HepG2 (cell line): ENCODE measurements at regions not wholly inside any gene's neighbourhood (a gene's known extent, or its start where the extent isn't known, plus 50 kb on each side); places are given as distances from the start of the nearest gene placed in this dataset.

Experiments
- ATAC-seq: fragments of 200-7000 bp; cut with Tn5 transposase; 3 replicates; pipeline ENCODE4 v1.9.1; 2020; ENCODE audit warnings: mild to moderate bottlenecking, moderate library complexity
- BruUV-seq: library from RNA; stranded (reverse); fragments of 400-500 nt; replicated peaks from 2 replicates; lab custom pipeline; 2021; lab: Mats Ljungman, UMichigan
- CTCF ChIA-PET: fragments of 300-600 bp; formaldehyde crosslinking; extraction: SDS; loops from one replicate; lab custom pipeline; 2021; ENCODE audit warnings: low total read pairs, inconsistent platforms, low intra/inter-chr PET ratio; lab: Yijun Ruan, JAX
- POLR2A ChIA-PET: fragments of 350-600 bp; sonication (Branson Sonifier 250); formaldehyde crosslinking; loops from one replicate; lab custom pipeline; 2020; ENCODE audit warnings: antibody characterized with exemption, inconsistent platforms; lab: Yijun Ruan, JAX
- DNase-seq: peaks from one replicate; pipeline ENCODE4 v3.0.0-alpha.2; 2015; ENCODE audit warnings: low spot score
- FAIRE-seq: peaks from 3 replicates; lab custom pipeline; 2011; peaks lifted over from hg19 to GRCh38; lab: Jason Lieb, UNC
- H2AFZ ChIP-seq: one replicate; pipeline ENCODE4 v1.6.1; 2011; ENCODE audit warnings: low read length, inconsistent platforms
- H3K27ac ChIP-seq: fragments of 300-600 bp; 3 replicates; pipeline ENCODE4 v1.8.0; 2011; ENCODE audit warnings: mixed run types, mild to moderate bottlenecking, mixed read lengths, low read length, inconsistent platforms; ENCODE audit not compliant: insufficient read depth; ENCODE audit errors: extremely low read length
- H3K27me3 ChIP-seq, 2 experiments: fragments of 200-600 bp in 1 of 2; 2 replicates in 1 of 2; 3 replicates in 1 of 2; pipeline versions ENCODE4 v1.6.0 to v1.8.0; 2011; ENCODE audit warnings: low read length in 2 of 2, mild to moderate bottlenecking in 2 of 2, moderate library complexity in 2 of 2, inconsistent platforms in 1 of 2; ENCODE audit not compliant: insufficient read depth in 2 of 2, control insufficient read depth in 1 of 2
- H3K36me3 ChIP-seq, 2 experiments: fragments of 200-600 bp in 1 of 2; replicated peaks in 1 of 2; 2 replicates in 1 of 2; 3 replicates in 1 of 2; pipeline versions ENCODE4 v1.5.1 to v1.8.0; 2011; ENCODE audit warnings: low read length in 2 of 2, inconsistent platforms in 1 of 2; ENCODE audit not compliant: insufficient read depth in 2 of 2, control insufficient read depth in 1 of 2
- H3K4me1 ChIP-seq: 2 replicates; pipeline ENCODE4 v1.5.1; 2012; ENCODE audit warnings: low read length, inconsistent platforms; ENCODE audit not compliant: insufficient read depth
- H3K4me2 ChIP-seq: 2 replicates; pipeline ENCODE4 v1.6.0; 2011; ENCODE audit warnings: low read depth, low read length, inconsistent platforms
- H3K4me3 ChIP-seq, 3 experiments: fragments of 200-600 bp in 1 of 3; sonication (generic), shearing (Covaris generic) in 1 of 3; replicated peaks in 1 of 3; 2 replicates each; pipeline ENCODE4 v1.5.1; 2011 to 2016; ENCODE audit warnings: low read length in 3 of 3, inconsistent platforms in 2 of 3, low read depth in 2 of 3, mild to moderate bottlenecking in 2 of 3, control low read depth in 1 of 3, mixed read lengths in 1 of 3; ENCODE audit not compliant: insufficient read depth in 1 of 3
- H3K79me2 ChIP-seq: one replicate; pipeline ENCODE4 v1.6.1; 2011; ENCODE audit warnings: low read length, inconsistent platforms; ENCODE audit not compliant: insufficient read depth
- H3K9ac ChIP-seq: 2 replicates; pipeline ENCODE4 v1.6.0; 2011; ENCODE audit warnings: mild to moderate bottlenecking, low read depth, low read length, inconsistent platforms; ENCODE audit not compliant: insufficient read depth
- H3K9me3 ChIP-seq: 2 replicates; pipeline ENCODE4 v1.5.1; 2012; ENCODE audit warnings: mild to moderate bottlenecking, low read length
- H4K20me1 ChIP-seq: 2 replicates; pipeline ENCODE4 v1.6.0; 2011; ENCODE audit warnings: inconsistent platforms, mild to moderate bottlenecking, low read length, moderate library complexity; ENCODE audit not compliant: insufficient read depth
- GATAD1 ChIP-seq: IDR thresholded peaks from 2 replicates; pipeline ENCODE4 v1.6.1; 2016; ENCODE audit warnings: missing genetic modification reagents, missing compliant biosample characterization
- SIN3B ChIP-seq: fragments of 150-350 bp; IDR thresholded peaks from 2 replicates; pipeline ENCODE4 v1.6.1; 2014; ENCODE audit warnings: low read length
- ZMYM2 ChIP-seq: sonication (generic); formaldehyde crosslinking; IDR thresholded peaks from 2 replicates; pipeline ENCODE4 v1.8.0; 2022; ENCODE audit warnings: mild to moderate bottlenecking, missing genetic modification reagents
- ZNF496 ChIP-seq: sonication (generic); formaldehyde crosslinking; IDR thresholded peaks from 2 replicates; pipeline ENCODE4 v1.8.1; 2023; ENCODE audit warnings: mild to moderate bottlenecking, moderate library complexity, missing genetic modification reagents; ENCODE audit not compliant: insufficient replicate concordance
- ZNF547 ChIP-seq: sonication (generic); formaldehyde crosslinking; IDR thresholded peaks from 2 replicates; pipeline ENCODE4 v1.5.1; 2020; ENCODE audit warnings: mild to moderate bottlenecking, missing genetic modification reagents
- WGBS: methylation state at CpG from one replicate; pipeline ENCODE4 v1.1.6; 2017; ENCODE audit warnings: low lambda C conversion rate; 5-methylcytosine and 5-hydroxymethylcytosine counted together
- in situ Hi-C: cut with HindIII; loops from 2 replicates; pipeline ENCODE4 v1.10.0; 2017; ENCODE audit warnings: low pct_unique_long_range_greater_than_20kb; ENCODE audit not compliant: extremely low pct_ligation_motif_present
- intact Hi-C: fragments of 100-400 bp; cut with micrococcal nuclease; formaldehyde crosslinking; loops from one replicate; pipeline ENCODE4 v1.10.0; 2022; ENCODE audit not compliant: unreplicated experiment
- TF ChIP-seq, protein P1 (sequence below): sonication (generic); formaldehyde crosslinking; IDR thresholded peaks from 2 replicates; pipeline ENCODE4 v1.4.0; 2020; ENCODE audit warnings: missing genetic modification reagents, mild to moderate bottlenecking, borderline replicate concordance
- TF ChIP-seq, protein P2 (sequence below): IDR thresholded peaks from 2 replicates; pipeline ENCODE4 v1.6.1; 2016; ENCODE audit warnings: control low read depth

DNA sequence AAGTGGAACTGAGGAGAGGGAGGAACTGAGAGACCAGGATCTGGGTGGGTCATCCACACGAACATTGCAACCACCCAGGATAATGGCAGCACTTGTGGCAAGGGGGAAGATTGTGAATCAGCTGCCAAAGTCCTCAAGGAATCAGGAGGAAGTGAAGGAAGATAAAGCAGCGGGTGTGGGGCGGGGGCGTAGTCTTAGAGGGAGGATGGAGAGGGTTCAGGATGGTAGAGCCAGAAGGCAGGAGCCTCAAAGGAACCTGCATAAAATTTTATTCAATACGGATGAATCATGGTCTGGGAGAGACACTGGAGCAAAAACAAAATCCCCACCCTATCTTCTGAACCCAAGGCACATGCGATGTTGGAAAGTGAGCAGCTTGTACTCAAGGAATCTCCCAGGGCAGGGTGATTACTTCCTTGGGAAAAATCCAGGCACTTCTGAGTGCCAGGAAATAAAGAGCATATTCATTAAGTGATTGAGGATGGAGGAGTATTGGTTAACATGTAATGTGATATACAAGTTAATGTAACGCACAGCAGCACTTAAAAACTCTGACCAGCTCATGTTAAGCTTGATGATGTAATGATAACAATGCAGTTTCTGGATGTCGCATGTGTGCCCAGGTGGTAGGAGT lies 82.0 kb upstream of the B3GAT2 start:
- BruUV-seq, result no TSS peak
- CTCF ChIA-PET, result no interaction called here
- no peaks in the 10 kb centered on the region; a peak in 1 of 5 replicates for H3K27me3 ChIP-seq
- 48% methylated on average over 8 of the region's 8 CpGs for WGBS
- no peak overlapping the region for H3K9ac ChIP-seq
- TF ChIP-seq ZNF496 (CRISPR knock-in tag) (no peak), ZNF547 (CRISPR knock-in tag) (no peak), ZMYM2 (CRISPR knock-in tag) (no peak), SIN3B (no peak)
- H2AFZ ChIP-seq, result no peak overlapping the region
- DNase-seq (no peak), FAIRE-seq (no peak), ATAC-seq (no peak)
- H4K20me1 ChIP-seq, result no peaks in the 10 kb centered on the region
- H3K9me3 ChIP-seq, result no peaks in the 10 kb centered on the region
- H3K36me3 ChIP-seq, result no peaks in the 10 kb centered on the region
- no peak overlapping the region for H3K4me2 ChIP-seq
- H3K4me3 ChIP-seq, result no peak overlapping the region
- intact Hi-C loops (no loop called here), in situ Hi-C loops (no loop called here)
- no peaks in the 10 kb centered on the region for H3K79me2 ChIP-seq
- no peaks in the 10 kb centered on the region for H3K4me1 ChIP-seq
- POLR2A ChIA-PET, result no interaction called here
- no peak overlapping the region for H3K27ac ChIP-seq

DNA sequence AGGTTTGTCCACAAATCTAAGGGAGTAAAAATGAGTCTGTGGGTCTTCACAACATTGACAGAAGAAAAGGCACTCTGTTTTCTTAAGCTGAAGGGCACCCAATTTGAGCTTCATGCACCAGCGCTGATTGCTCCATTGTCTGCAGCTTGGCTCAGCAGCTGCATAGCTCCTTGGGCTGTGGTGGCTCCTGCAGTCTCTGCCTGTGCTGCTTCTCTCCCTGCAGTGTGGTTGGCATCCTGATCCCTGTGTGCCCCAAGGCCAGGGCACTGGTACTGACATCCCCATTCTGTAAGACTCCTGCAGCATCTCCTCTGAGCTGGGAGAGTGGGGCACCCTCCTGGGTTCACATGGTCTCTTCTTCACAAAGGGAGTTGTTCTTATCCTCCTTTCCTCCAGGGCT lies 83.2 kb upstream of the B3GAT2 start:
- Histone ChIP-seq H3K9me3 (no peaks in the 10 kb centered on the region), H4K20me1 (no peaks in the 10 kb centered on the region), H3K27ac (no peak overlapping the region), H3K36me3 (no peaks in the 10 kb centered on the region), H3K27me3 (no peaks in the 10 kb centered on the region; a peak in 1 of 5 replicates), H3K4me2 (no peak overlapping the region), H2AFZ (no peak overlapping the region), H3K9ac (no peak overlapping the region), H3K79me2 (no peaks in the 10 kb centered on the region), H3K4me3 (no peak overlapping the region), H3K4me1 (peaks cover 8% of the 10 kb centered on the region)
- CTCF ChIA-PET, result no interaction called here
- TF ChIP-seq GATAD1 (CRISPR knock-in tag) (no peak), ZMYM2 (CRISPR knock-in tag) (no peak)
- TF ChIP-seq, protein P1, sequence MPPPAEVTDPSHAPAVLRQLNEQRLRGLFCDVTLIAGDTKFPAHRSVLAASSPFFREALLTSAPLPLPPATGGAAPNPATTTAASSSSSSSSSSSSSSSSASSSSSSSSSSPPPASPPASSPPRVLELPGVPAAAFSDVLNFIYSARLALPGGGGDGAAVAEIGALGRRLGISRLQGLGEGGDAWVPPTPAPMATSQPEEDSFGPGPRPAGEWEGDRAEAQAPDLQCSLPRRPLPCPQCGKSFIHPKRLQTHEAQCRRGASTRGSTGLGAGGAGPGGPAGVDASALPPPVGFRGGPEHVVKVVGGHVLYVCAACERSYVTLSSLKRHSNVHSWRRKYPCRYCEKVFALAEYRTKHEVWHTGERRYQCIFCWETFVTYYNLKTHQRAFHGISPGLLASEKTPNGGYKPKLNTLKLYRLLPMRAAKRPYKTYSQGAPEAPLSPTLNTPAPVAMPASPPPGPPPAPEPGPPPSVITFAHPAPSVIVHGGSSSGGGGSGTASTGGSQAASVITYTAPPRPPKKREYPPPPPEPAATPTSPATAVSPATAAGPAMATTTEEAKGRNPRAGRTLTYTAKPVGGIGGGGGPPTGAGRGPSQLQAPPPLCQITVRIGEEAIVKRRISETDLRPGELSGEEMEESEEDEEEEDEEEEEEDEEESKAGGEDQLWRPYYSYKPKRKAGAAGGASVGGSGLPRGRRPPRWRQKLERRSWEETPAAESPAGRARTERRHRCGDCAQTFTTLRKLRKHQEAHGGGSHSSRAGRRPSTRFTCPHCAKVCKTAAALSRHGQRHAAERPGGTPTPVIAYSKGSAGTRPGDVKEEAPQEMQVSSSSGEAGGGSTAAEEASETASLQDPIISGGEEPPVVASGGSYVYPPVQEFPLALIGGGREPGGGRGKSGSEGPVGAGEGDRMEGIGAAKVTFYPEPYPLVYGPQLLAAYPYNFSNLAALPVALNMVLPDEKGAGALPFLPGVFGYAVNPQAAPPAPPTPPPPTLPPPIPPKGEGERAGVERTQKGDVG (CRISPR knock-in tag), result no peak
- TF ChIP-seq, protein P2, sequence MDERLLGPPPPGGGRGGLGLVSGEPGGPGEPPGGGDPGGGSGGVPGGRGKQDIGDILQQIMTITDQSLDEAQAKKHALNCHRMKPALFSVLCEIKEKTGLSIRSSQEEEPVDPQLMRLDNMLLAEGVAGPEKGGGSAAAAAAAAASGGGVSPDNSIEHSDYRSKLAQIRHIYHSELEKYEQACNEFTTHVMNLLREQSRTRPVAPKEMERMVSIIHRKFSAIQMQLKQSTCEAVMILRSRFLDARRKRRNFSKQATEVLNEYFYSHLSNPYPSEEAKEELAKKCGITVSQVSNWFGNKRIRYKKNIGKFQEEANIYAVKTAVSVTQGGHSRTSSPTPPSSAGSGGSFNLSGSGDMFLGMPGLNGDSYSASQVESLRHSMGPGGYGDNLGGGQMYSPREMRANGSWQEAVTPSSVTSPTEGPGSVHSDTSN (CRISPR knock-in tag), result no peak
- FAIRE-seq (no peak), DNase-seq (no peak), ATAC-seq (no peak)
- intact Hi-C loops (no loop called here), in situ Hi-C loops (no loop called here)
- POLR2A ChIA-PET, result no interaction called here
- BruUV-seq, result no TSS peak
- WGBS, result no CpG with 5 or more reads among the region's 1 CpG
